MM.1S (cell line): ENCODE measurements at regions not wholly inside any gene's neighbourhood (a gene's known extent, or its start where the extent isn't known, plus 50 kb on each side); places are given as distances from the start of the nearest gene placed in this dataset.

Experiments used
- DNase-seq: peaks from one replicate; pipeline ENCODE4 v3.0.0-alpha.2; 2015
- H2AFZ ChIP-seq: fragments of 300-600 bp; sonication (generic); 2 replicates; pipeline ENCODE4 v1.6.0; 2016; ENCODE audit warnings: antibody characterized with exemption, low read length
- H3F3A ChIP-seq: fragments of 300-600 bp; sonication (generic); 2 replicates; pipeline ENCODE4 v1.6.1; 2016; ENCODE audit warnings: mild to moderate bottlenecking, antibody characterized with exemption, low read length, moderate library complexity, mixed read lengths; ENCODE audit not compliant: insufficient read depth
- H3K27ac ChIP-seq: fragments of 300-600 bp; sonication (generic); 2 replicates; pipeline ENCODE4 v1.5.1; 2016; ENCODE audit warnings: mild to moderate bottlenecking, low read length
- H3K27me3 ChIP-seq: fragments of 300-600 bp; sonication (generic); replicated peaks from 2 replicates; pipeline ENCODE4 v1.6.0; 2016; ENCODE audit warnings: low read length; ENCODE audit not compliant: insufficient read depth
- H3K36me3 ChIP-seq: fragments of 300-600 bp; sonication (generic); replicated peaks from 2 replicates; pipeline ENCODE4 v1.6.1; 2016; ENCODE audit warnings: mild to moderate bottlenecking, low read length, mixed read lengths; ENCODE audit not compliant: insufficient read depth
- H3K4me1 ChIP-seq: fragments of 300-600 bp; sonication (generic); 2 replicates; pipeline ENCODE4 v1.6.1; 2016; ENCODE audit warnings: low read length, mixed read lengths
- H3K4me2 ChIP-seq: fragments of 300-600 bp; sonication (generic); 2 replicates; pipeline ENCODE4 v1.6.0; 2016; ENCODE audit warnings: low read depth, low read length
- H3K4me3 ChIP-seq: fragments of 300-600 bp; sonication (generic); 2 replicates; pipeline ENCODE4 v1.5.1; 2016; ENCODE audit warnings: low read length, mixed read lengths
- H3K79me2 ChIP-seq: fragments of 300-600 bp; sonication (generic); 2 replicates; pipeline ENCODE4 v1.6.1; 2016; ENCODE audit warnings: mixed run types, low read length, mixed read lengths
- H3K9ac ChIP-seq: fragments of 300-600 bp; sonication (generic); 2 replicates; pipeline ENCODE4 v1.6.1; 2016; ENCODE audit warnings: low read length, mixed read lengths
- H3K9me2 ChIP-seq: fragments of 300-600 bp; sonication (generic); replicated peaks from 2 replicates; pipeline ENCODE4 v1.6.1; 2016; ENCODE audit warnings: mild to moderate bottlenecking, low read length, mixed read lengths; ENCODE audit not compliant: insufficient read depth
- H3K9me3 ChIP-seq: fragments of 300-600 bp; sonication (generic); replicated peaks from 2 replicates; pipeline ENCODE4 v1.6.1; 2016; ENCODE audit warnings: mild to moderate bottlenecking, low read length, mixed read lengths; ENCODE audit not compliant: insufficient read depth
- H4K20me1 ChIP-seq: fragments of 300-600 bp; sonication (generic); 2 replicates; pipeline ENCODE4 v1.6.1; 2016; ENCODE audit warnings: mild to moderate bottlenecking, low read length, moderate library complexity, mixed read lengths; ENCODE audit not compliant: insufficient read depth
- CTCF ChIP-seq: fragments of 300-600 bp; sonication (generic); IDR thresholded peaks from 2 replicates; pipeline ENCODE4 v1.5.1; 2016; ENCODE audit warnings: antibody characterized with exemption, low read length, mixed read lengths
- EZH2 ChIP-seq: fragments of 300-600 bp; sonication (generic); optimal IDR thresholded peaks from 2 replicates; pipeline ENCODE3; 2017; ENCODE audit warnings: low read depth, mild to moderate bottlenecking, antibody characterized with exemption, low read length, mixed read lengths
- EZH2phosphoT487 ChIP-seq: fragments of 300-600 bp; sonication (generic); IDR thresholded peaks from 2 replicates; pipeline ENCODE4 v1.6.1; 2018; ENCODE audit warnings: antibody characterized with exemption, low read length

GRCh38 chr13:95392597-95392996, 91.3 kb upstream of the ABCC4 start:
- Histone ChIP-seq H3K9me3 (no peaks in the 10 kb centered on the region), H3F3A (no peaks in the 10 kb centered on the region), H3K27ac (no peak overlapping the region), H3K27me3 (no peaks in the 10 kb centered on the region), H3K79me2 (no peaks in the 10 kb centered on the region), H4K20me1 (no peaks in the 10 kb centered on the region), H3K4me2 (no peak overlapping the region), H2AFZ (no peak overlapping the region), H3K9ac (no peak overlapping the region), H3K36me3 (no peaks in the 10 kb centered on the region), H3K9me2 (no peaks in the 10 kb centered on the region), H3K4me3 (no peak overlapping the region), H3K4me1 (no peaks in the 10 kb centered on the region)
- TF ChIP-seq EZH2 (no peak), CTCF (no peak), EZH2phosphoT487 (no peak)
- no peak for DNase-seq

GRCh38 chr13:95403349-95404140, 102.3 kb upstream of the ABCC4 start:
- no peak overlapping the region for H3K9ac ChIP-seq
- no peaks in the 10 kb centered on the region for H4K20me1 ChIP-seq
- H3K4me2 ChIP-seq = peak overlapping the region; percentile 76
- H3F3A ChIP-seq = no peaks in the 10 kb centered on the region
- H3K79me2 ChIP-seq = no peaks in the 10 kb centered on the region
- H3K27ac ChIP-seq = no peak overlapping the region
- H3K4me1 ChIP-seq = no peaks in the 10 kb centered on the region
- no peaks in the 10 kb centered on the region for H3K36me3 ChIP-seq
- H3K9me2 ChIP-seq = no peaks in the 10 kb centered on the region
- DNase-seq = no peak
- TF ChIP-seq EZH2phosphoT487 = no peak
- no peak for TF ChIP-seq EZH2
- no peak for TF ChIP-seq CTCF
- no peaks in the 10 kb centered on the region for H3K9me3 ChIP-seq
- H3K27me3 ChIP-seq = no peaks in the 10 kb centered on the region
- H3K4me3 ChIP-seq = peak overlapping the region; percentile 42
- H2AFZ ChIP-seq = peak overlapping the region; percentile 57

- H3K4me3 ChIP-seq = peak overlapping the region; percentile 42
- TF ChIP-seq CTCF (peak; percentile 94), EZH2 (no peak)
- no peaks in the 10 kb centered on the region for H3K79me2 ChIP-seq
- H4K20me1 ChIP-seq = no peaks in the 10 kb centered on the region
- no peak overlapping the region for H3K27ac ChIP-seq
- peak overlapping the region; percentile 76 for H3K4me2 ChIP-seq
- H3K9me2 ChIP-seq = no peaks in the 10 kb centered on the region
- DNase-seq = peak; percentile 79
- no peak overlapping the region for H3K9ac ChIP-seq
- no peaks in the 10 kb centered on the region for H3K9me3 ChIP-seq
- no peaks in the 10 kb centered on the region for H3K27me3 ChIP-seq
- H3F3A ChIP-seq = no peaks in the 10 kb centered on the region
- H3K4me1 ChIP-seq = no peaks in the 10 kb centered on the region
- no peaks in the 10 kb centered on the region for H3K36me3 ChIP-seq
- H2AFZ ChIP-seq = peak overlapping the region; percentile 57
Measured at GRCh38 chr13:95404141-95404882, 103.1 kb upstream of the ABCC4 start.
